GOT3 (cell line): ENCODE measurements at regions not wholly inside any gene's neighbourhood (a gene's known extent, or its start where the extent isn't known, plus 50 kb on each side); places are given as distances from the start of the nearest gene placed in this dataset.

Experiments used
- DNase-seq: peaks from one replicate; lab custom pipeline; 2025; ENCODE audit warnings: mixed read lengths; lab: John Stamatoyannopoulos, UW

- DNase-seq, result no peak
Observed at GRCh38 chr1:194268839-194269238, 1082.4 kb upstream of the B3GALT2 start.

GRCh38 chr1:194267021-194267420, 1080.6 kb upstream of the B3GALT2 start:
- DNase-seq, result no peak

GRCh38 chr1:194256010-194256409, 1069.6 kb upstream of the B3GALT2 start:
- no peak for DNase-seq

- no peak for DNase-seq
Observed at GRCh38 chr1:194252199-194252598, 1065.8 kb upstream of the B3GALT2 start.

- DNase-seq, result no peak
Observed at GRCh38 chr1:194241215-194241614, 1054.8 kb upstream of the B3GALT2 start.

GRCh38 chr1:194233069-194233468, 1046.7 kb upstream of the B3GALT2 start:
- DNase-seq, result no peak

GRCh38 chr1:194230351-194231144, 1044.1 kb upstream of the B3GALT2 start:
- DNase-seq, result no peak

GRCh38 chr1:194228427-194228826, 1042.0 kb upstream of the B3GALT2 start:
- no peak for DNase-seq

- no peak for DNase-seq
Observed at GRCh38 chr1:194227161-194227560, 1040.7 kb upstream of the B3GALT2 start.

- DNase-seq, result no peak
Observed at GRCh38 chr1:194225821-194226220, 1039.4 kb upstream of the B3GALT2 start.

- DNase-seq, result no peak
Observed at GRCh38 chr1:194223596-194223995, 1037.2 kb upstream of the B3GALT2 start.

- DNase-seq, result no peak
Observed at GRCh38 chr1:194215448-194215847, 1029.0 kb upstream of the B3GALT2 start.

- no peak for DNase-seq
Observed at GRCh38 chr1:194214735-194215134, 1028.3 kb upstream of the B3GALT2 start.

GRCh38 chr1:194209920-194210319, 1023.5 kb upstream of the B3GALT2 start:
- no peak for DNase-seq

- DNase-seq, result no peak
Observed at GRCh38 chr1:194208674-194209073, 1022.3 kb upstream of the B3GALT2 start.

- DNase-seq, result no peak
Observed at GRCh38 chr1:194196562-194196961, 1010.1 kb upstream of the B3GALT2 start.

- DNase-seq, result no peak
Observed at GRCh38 chr1:194194724-194195123, 1008.3 kb upstream of the B3GALT2 start.

GRCh38 chr1:194184974-194185373, 998.6 kb upstream of the B3GALT2 start:
- DNase-seq, result no peak

GRCh38 chr1:194184425-194184824, 998.0 kb upstream of the B3GALT2 start:
- DNase-seq, result no peak

GRCh38 chr1:194181845-194182244, 995.4 kb upstream of the B3GALT2 start:
- no peak for DNase-seq

- DNase-seq, result no peak
Observed at GRCh38 chr1:194176212-194176611, 989.8 kb upstream of the B3GALT2 start.

GRCh38 chr1:194175251-194175650, 988.8 kb upstream of the B3GALT2 start:
- no peak for DNase-seq

- DNase-seq, result no peak
Observed at GRCh38 chr1:194174528-194174927, 988.1 kb upstream of the B3GALT2 start.

GRCh38 chr1:194171596-194171995, 985.2 kb upstream of the B3GALT2 start:
- no peak for DNase-seq
